Gastroesophageal sphincter (tissue), 4 donors: ENCODE measurements at regions not wholly inside any gene's neighbourhood (a gene's known extent, or its start where the extent isn't known, plus 50 kb on each side); places are given as distances from the start of the nearest gene placed in this dataset.
"Not testable (repeated sequence)": the region's sequence is repeated elsewhere in the genome, so short reads cannot be mapped to it uniquely, and the experiment has no call there.

Experiments used
- ATAC-seq: fragments of 150-250 bp; one replicate; pipeline ENCODE4 v1.9.1; 2016; ENCODE audit warnings: mild to moderate bottlenecking, moderate library complexity
- H3K27ac ChIP-seq, 4 donors: fragments of 200-600 bp; sonication (generic) in 3 of 4; 1 replicate in 3 of 4; 2 replicates in 1 of 4; pipeline ENCODE4 v1.5.1; 2016 to 2019
- H3K27me3 ChIP-seq: fragments of 200-600 bp; sonication (generic); one replicate; pipeline ENCODE4 v1.5.1; 2019
- H3K36me3 ChIP-seq, 2 donors: fragments of 200-600 bp; sonication (generic); one replicate each; pipeline ENCODE4 v1.5.1; 2019; ENCODE audit warnings: control low read depth in 1 of 2
- H3K4me1 ChIP-seq, 3 donors: fragments of 200-600 bp; sonication (generic); 1 replicate in 2 of 3; 2 replicates in 1 of 3; pipeline ENCODE4 v1.5.1; 2016 to 2019; ENCODE audit warnings: control low read depth in 2 of 3
- H3K4me3 ChIP-seq, 2 donors: fragments of 200-600 bp; sonication (generic); one replicate each; pipeline ENCODE4 v1.5.1; 2019; ENCODE audit warnings: mild to moderate bottlenecking in 1 of 2, moderate library complexity in 1 of 2
- H3K9me3 ChIP-seq, 3 donors: fragments of 200-600 bp; sonication (generic); one replicate each; pipeline ENCODE4 v1.5.1; 2017 to 2019; ENCODE audit warnings: control low read depth in 2 of 3
- EP300 ChIP-seq: sonication (generic); formaldehyde crosslinking; IDR thresholded peaks from one replicate; pipeline ENCODE4 v1.6.1; 2017; ENCODE audit warnings: antibody characterized with exemption, mild to moderate bottlenecking
- POLR2A ChIP-seq, 2 donors: fragments of 450-650 bp; IDR thresholded peaks; one replicate each; pipeline ENCODE4 v1.6.1; 2017; ENCODE audit warnings: antibody characterized with exemption in 2 of 2, mild to moderate bottlenecking in 2 of 2, moderate library complexity in 1 of 2
- POLR2AphosphoS5 ChIP-seq: sonication (generic); formaldehyde crosslinking; IDR thresholded peaks from one replicate; pipeline ENCODE4 v1.6.1; 2017; ENCODE audit warnings: antibody characterized with exemption
- WGBS, 2 donors: methylation state at CpG; one replicate each; pipeline ENCODE4 v1.1.5; 2018; ENCODE audit warnings: low coverage in 1 of 2; 5-methylcytosine and 5-hydroxymethylcytosine counted together
- TF ChIP-seq, protein P1 (sequence below), 4 experiments: fragments of 200-600 bp in 2 of 4; fragments of 450-650 bp in 2 of 4; sonication (generic) in 1 of 4; IDR thresholded peaks; one replicate each; pipeline ENCODE4 v1.5.1; 2017 to 2019; ENCODE audit warnings: antibody characterized with exemption in 4 of 4, mild to moderate bottlenecking in 2 of 4, moderate library complexity in 2 of 4

- no peaks in the 10 kb centered on the region for H3K4me1 ChIP-seq
- TF ChIP-seq POLR2A (IDR thresholded peaks at IDR 0.05) (no peak), EP300 (no peak), POLR2AphosphoS5 (no peak)
- TF ChIP-seq, protein P1, sequence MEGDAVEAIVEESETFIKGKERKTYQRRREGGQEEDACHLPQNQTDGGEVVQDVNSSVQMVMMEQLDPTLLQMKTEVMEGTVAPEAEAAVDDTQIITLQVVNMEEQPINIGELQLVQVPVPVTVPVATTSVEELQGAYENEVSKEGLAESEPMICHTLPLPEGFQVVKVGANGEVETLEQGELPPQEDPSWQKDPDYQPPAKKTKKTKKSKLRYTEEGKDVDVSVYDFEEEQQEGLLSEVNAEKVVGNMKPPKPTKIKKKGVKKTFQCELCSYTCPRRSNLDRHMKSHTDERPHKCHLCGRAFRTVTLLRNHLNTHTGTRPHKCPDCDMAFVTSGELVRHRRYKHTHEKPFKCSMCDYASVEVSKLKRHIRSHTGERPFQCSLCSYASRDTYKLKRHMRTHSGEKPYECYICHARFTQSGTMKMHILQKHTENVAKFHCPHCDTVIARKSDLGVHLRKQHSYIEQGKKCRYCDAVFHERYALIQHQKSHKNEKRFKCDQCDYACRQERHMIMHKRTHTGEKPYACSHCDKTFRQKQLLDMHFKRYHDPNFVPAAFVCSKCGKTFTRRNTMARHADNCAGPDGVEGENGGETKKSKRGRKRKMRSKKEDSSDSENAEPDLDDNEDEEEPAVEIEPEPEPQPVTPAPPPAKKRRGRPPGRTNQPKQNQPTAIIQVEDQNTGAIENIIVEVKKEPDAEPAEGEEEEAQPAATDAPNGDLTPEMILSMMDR (IDR thresholded peaks at IDR 0.05): no peak
- H3K4me3 ChIP-seq: no peak overlapping the region
- H3K9me3 ChIP-seq: no peaks in the 10 kb centered on the region
- H3K27ac ChIP-seq: no peak overlapping the region
- H3K27me3 ChIP-seq: no peaks in the 10 kb centered on the region
- 58 to 74% methylated on average over 5 of the region's 5 CpGs for WGBS, 2 donors
- ATAC-seq: no peak
- H3K36me3 ChIP-seq: no peaks in the 10 kb centered on the region
These were observed 119.8 kb downstream of the RFX6 start for GRCh38 chr6:116996842-116997241.

GRCh38 chr6:116997496-116997895, 120.5 kb downstream of the RFX6 start:
- no peak for TF ChIP-seq POLR2AphosphoS5
- TF ChIP-seq POLR2A (IDR thresholded peaks at IDR 0.05): no peak
- no peak for TF ChIP-seq EP300
- TF ChIP-seq, protein P1 (IDR thresholded peaks at IDR 0.05): no peak
- H3K9me3 ChIP-seq: no peaks in the 10 kb centered on the region
- H3K4me1 ChIP-seq: no peaks in the 10 kb centered on the region
- WGBS, 2 donors: 80% methylated on average over 1 to 6 of the region's 6 CpGs
- no peak for ATAC-seq
- H3K36me3 ChIP-seq: no peaks in the 10 kb centered on the region
- H3K27ac ChIP-seq: no peak overlapping the region
- H3K4me3 ChIP-seq: no peak overlapping the region
- no peaks in the 10 kb centered on the region for H3K27me3 ChIP-seq

GRCh38 chr6:117007659-117008058, 130.6 kb downstream of the RFX6 start:
- no peak overlapping the region for H3K27ac ChIP-seq
- H3K36me3 ChIP-seq: no peaks in the 10 kb centered on the region
- WGBS, 2 donors: 50 to 74% methylated on average over 3 of the region's 3 CpGs
- no peaks in the 10 kb centered on the region for H3K9me3 ChIP-seq
- TF ChIP-seq, protein P1 (IDR thresholded peaks at IDR 0.05): no peak
- no peak for TF ChIP-seq EP300
- no peak for TF ChIP-seq POLR2A (IDR thresholded peaks at IDR 0.05)
- TF ChIP-seq POLR2AphosphoS5: no peak
- no peaks in the 10 kb centered on the region for H3K27me3 ChIP-seq
- H3K4me3 ChIP-seq: no peak overlapping the region
- no peak for ATAC-seq
- no peaks in the 10 kb centered on the region for H3K4me1 ChIP-seq

DNA sequence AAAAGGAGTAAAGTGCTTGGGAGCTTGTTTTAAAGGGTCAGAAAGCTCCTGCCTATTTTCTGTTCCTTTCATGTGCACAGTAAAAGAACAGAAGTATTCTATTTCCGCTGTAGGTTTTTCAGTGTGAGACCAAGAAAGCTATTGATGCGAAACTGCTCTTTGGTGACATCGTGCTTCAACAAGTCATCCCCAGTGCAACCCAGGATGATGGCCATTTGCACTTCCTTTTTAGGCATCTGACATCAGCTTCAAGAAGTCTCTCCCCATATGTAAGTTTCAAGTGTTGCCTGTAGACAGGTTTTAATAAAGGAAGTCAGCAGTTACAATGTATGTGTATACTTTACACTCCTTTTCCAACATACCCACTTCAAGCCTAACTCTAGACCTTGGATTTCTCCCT, 131.6 kb downstream of the RFX6 start:
- Histone ChIP-seq H3K36me3 (no peaks in the 10 kb centered on the region), H3K4me3 (no peak overlapping the region), H3K27ac (no peak overlapping the region), H3K4me1 (no peaks in the 10 kb centered on the region), H3K27me3 (no peaks in the 10 kb centered on the region), H3K9me3 (peaks cover 0 to 3% (median 0%) of the 10 kb centered on the region in 3 donors)
- TF ChIP-seq EP300: no peak
- TF ChIP-seq, protein P1 (IDR thresholded peaks at IDR 0.05): no peak
- TF ChIP-seq POLR2AphosphoS5: no peak
- no peak for TF ChIP-seq POLR2A (IDR thresholded peaks at IDR 0.05)
- no peak for ATAC-seq
- 87 to 96% methylated on average over 3 of the region's 3 CpGs for WGBS, 2 donors

GRCh38 chr6:117014641-117015473, 137.8 kb downstream of the RFX6 start:
- H3K27ac ChIP-seq, H3K36me3 ChIP-seq, ATAC-seq, H3K27me3 ChIP-seq, H3K4me1 ChIP-seq, H3K4me3 ChIP-seq: not testable (repeated sequence)
- peaks cover 0 to 14% (median 0%) of the 10 kb centered on the region in 3 donors for H3K9me3 ChIP-seq
- WGBS, 2 donors: 60 to 85% methylated on average over 1 to 5 of the region's 43 CpGs

DNA sequence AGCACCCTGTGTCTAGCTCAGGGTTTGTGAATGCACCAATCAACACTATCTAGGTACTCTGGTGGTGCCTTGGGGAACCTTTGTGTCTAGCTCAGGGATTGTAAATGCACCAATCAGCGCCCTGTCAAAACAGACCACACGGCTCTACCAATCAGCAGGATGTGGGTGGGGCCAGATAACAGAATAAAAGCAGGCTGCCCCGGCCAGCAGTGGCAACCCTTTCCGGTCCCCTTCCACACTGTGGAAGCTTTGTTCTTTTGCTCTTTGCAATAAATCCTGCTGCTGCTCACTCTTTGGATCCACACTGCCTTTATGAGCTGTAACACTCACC, 138.4 kb downstream of the RFX6 start:
- not testable (repeated sequence) for H3K4me1 ChIP-seq, H3K27me3 ChIP-seq, H3K27ac ChIP-seq, H3K36me3 ChIP-seq, ATAC-seq, H3K4me3 ChIP-seq
- WGBS, 2 donors: 75% methylated on average over 4 of the region's 4 CpGs; no CpG with 5 or more reads in 1 of the 2 donors
- peaks cover 0 to 14% (median 0%) of the 10 kb centered on the region in 3 donors for H3K9me3 ChIP-seq
